ENCODE measurements at regions not wholly inside any gene's neighbourhood (a gene's known extent, or its start where the extent isn't known, plus 50 kb on each side); places are given as distances from the start of the nearest gene placed in this dataset.

GRCh38 chr2:71892423-71892730 lies 255.3 kb downstream of the CYP26B1 start:
- TF ChIP-seq CTCF (conservative IDR thresholded peaks at IDR 0.05) = no peak
- no peak for TF ChIP-seq EZH2 (IDR thresholded peaks at IDR 0.05; ENCODE audit: low read depth)

Data from PC-9 (cell line).